K562 (cell line): ENCODE measurements at regions not wholly inside any gene's neighbourhood (a gene's known extent, or its start where the extent isn't known, plus 50 kb on each side); places are given as distances from the start of the nearest gene placed in this dataset.

Experiments
- RB1 ChIP-seq: fragments of 450-650 bp; IDR thresholded peaks from 2 replicates; pipeline ENCODE4 v1.6.1; 2017; ENCODE audit warnings: low read depth, mild to moderate bottlenecking
- TF ChIP-seq, protein P1 (sequence below), 2 experiments: fragments of 450-650 bp in 1 of 2; sonication (generic) in 1 of 2; formaldehyde crosslinking in 1 of 2; IDR thresholded peaks; 2 replicates each; pipeline versions ENCODE4 v1.7.1 to v1.9.0; 2016 to 2022; ENCODE audit warnings: inconsistent platforms in 1 of 2, mild to moderate bottlenecking in 1 of 2, missing genetic modification reagents in 1 of 2

DNA sequence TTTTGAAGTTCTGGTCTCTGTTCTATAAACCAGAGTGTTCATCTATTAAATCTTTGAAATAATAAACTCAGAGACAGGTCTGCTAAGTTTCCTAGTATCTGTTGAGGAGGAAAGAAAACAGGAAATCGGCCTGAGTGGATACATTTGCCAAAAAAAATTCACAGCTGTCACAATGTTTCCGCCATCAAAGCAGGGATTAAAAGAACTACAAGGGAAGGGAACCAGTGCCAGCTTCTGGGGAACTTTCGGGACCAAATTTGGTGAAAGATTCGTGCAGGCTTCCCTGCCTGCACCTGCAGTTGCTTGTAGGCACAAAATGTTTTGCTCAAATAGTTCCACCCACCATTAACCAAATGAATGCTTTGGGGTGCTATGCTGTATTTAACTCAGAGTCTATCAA, 267.5 kb downstream of the MSX2 start (continued):
- TF ChIP-seq, protein P1, sequence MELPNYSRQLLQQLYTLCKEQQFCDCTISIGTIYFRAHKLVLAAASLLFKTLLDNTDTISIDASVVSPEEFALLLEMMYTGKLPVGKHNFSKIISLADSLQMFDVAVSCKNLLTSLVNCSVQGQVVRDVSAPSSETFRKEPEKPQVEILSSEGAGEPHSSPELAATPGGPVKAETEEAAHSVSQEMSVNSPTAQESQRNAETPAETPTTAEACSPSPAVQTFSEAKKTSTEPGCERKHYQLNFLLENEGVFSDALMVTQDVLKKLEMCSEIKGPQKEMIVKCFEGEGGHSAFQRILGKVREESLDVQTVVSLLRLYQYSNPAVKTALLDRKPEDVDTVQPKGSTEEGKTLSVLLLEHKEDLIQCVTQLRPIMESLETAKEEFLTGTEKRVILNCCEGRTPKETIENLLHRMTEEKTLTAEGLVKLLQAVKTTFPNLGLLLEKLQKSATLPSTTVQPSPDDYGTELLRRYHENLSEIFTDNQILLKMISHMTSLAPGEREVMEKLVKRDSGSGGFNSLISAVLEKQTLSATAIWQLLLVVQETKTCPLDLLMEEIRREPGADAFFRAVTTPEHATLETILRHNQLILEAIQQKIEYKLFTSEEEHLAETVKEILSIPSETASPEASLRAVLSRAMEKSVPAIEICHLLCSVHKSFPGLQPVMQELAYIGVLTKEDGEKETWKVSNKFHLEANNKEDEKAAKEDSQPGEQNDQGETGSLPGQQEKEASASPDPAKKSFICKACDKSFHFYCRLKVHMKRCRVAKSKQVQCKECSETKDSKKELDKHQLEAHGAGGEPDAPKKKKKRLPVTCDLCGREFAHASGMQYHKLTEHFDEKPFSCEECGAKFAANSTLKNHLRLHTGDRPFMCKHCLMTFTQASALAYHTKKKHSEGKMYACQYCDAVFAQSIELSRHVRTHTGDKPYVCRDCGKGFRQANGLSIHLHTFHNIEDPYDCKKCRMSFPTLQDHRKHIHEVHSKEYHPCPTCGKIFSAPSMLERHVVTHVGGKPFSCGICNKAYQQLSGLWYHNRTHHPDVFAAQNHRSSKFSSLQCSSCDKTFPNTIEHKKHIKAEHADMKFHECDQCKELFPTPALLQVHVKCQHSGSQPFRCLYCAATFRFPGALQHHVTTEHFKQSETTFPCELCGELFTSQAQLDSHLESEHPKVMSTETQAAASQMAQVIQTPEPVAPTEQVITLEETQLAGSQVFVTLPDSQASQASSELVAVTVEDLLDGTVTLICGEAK (IDR thresholded peaks at IDR 0.05), result no peak
- TF ChIP-seq, protein P1 (CRISPR knock-in tag; IDR thresholded peaks at IDR 0.05), result no peak
- no peak for TF ChIP-seq RB1
